Keratinocyte (primary cell): ENCODE measurements at regions not wholly inside any gene's neighbourhood (a gene's known extent, or its start where the extent isn't known, plus 50 kb on each side); places are given as distances from the start of the nearest gene placed in this dataset.

Experiments used
- DNase-seq: peaks from one replicate; pipeline ENCODE4 v3.0.0-alpha.2; 2011; ENCODE audit warnings: low read depth, missing footprints, low spot score
- FAIRE-seq: peaks from 2 replicates; lab custom pipeline; 2011; peaks lifted over from hg19 to GRCh38; lab: Jason Lieb, UNC
- H2AFZ ChIP-seq: 2 replicates; pipeline ENCODE4 v1.6.0; 2012; ENCODE audit warnings: low read length, control low read depth, inconsistent platforms; ENCODE audit not compliant: control insufficient read depth
- H3K27ac ChIP-seq: 2 replicates; pipeline ENCODE4 v1.5.1; 2011; ENCODE audit warnings: low read length; ENCODE audit not compliant: control insufficient read depth, insufficient read depth
- H3K27me3 ChIP-seq: 3 replicates; pipeline ENCODE4 v1.6.0; 2011; ENCODE audit warnings: low read length; ENCODE audit not compliant: control insufficient read depth, insufficient read depth; ENCODE audit errors: extremely low read depth
- H3K36me3 ChIP-seq, 2 experiments: 2 replicates in 1 of 2; 3 replicates in 1 of 2; pipeline ENCODE4 v1.5.1; 2011; ENCODE audit warnings: low read length in 2 of 2, mild to moderate bottlenecking in 1 of 2; ENCODE audit not compliant: control insufficient read depth in 2 of 2, insufficient read depth in 2 of 2; ENCODE audit errors: extremely low read depth in 1 of 2
- H3K4me1 ChIP-seq: 3 replicates; pipeline ENCODE4 v1.5.1; 2011; ENCODE audit warnings: low read length; ENCODE audit not compliant: control insufficient read depth, insufficient read depth; ENCODE audit errors: extremely low read depth
- H3K4me2 ChIP-seq: 3 replicates; pipeline ENCODE4 v1.6.0; 2011; ENCODE audit warnings: low read depth, low read length; ENCODE audit not compliant: control insufficient read depth, insufficient read depth; ENCODE audit errors: extremely low read depth
- H3K4me3 ChIP-seq, 3 experiments: fragments of 200-600 bp in 1 of 3; sonication (generic) in 1 of 3; 2 replicates in 2 of 3; 3 replicates in 1 of 3; pipeline ENCODE4 v1.5.1; 2011 to 2016; ENCODE audit warnings: low read length in 3 of 3, mild to moderate bottlenecking in 3 of 3, control low read depth in 2 of 3, inconsistent platforms in 1 of 3, low read depth in 1 of 3, mixed read lengths in 1 of 3, mixed run types in 1 of 3, moderate library complexity in 1 of 3; ENCODE audit not compliant: control insufficient read depth in 2 of 3, insufficient read depth in 2 of 3; ENCODE audit errors: extremely low read depth in 1 of 3
- H3K79me2 ChIP-seq: 2 replicates; pipeline ENCODE4 v1.6.0; 2012; ENCODE audit warnings: low read length; ENCODE audit not compliant: control insufficient read depth, insufficient read depth
- H3K9ac ChIP-seq: 3 replicates; pipeline ENCODE4 v1.6.0; 2011; ENCODE audit warnings: low read length; ENCODE audit not compliant: control insufficient read depth, insufficient read depth; ENCODE audit errors: extremely low read depth
- H3K9me1 ChIP-seq: 3 replicates; pipeline ENCODE4 v1.6.0; 2011; ENCODE audit warnings: low read length; ENCODE audit not compliant: control insufficient read depth, insufficient read depth; ENCODE audit errors: extremely low read depth
- H3K9me3 ChIP-seq: 2 replicates; pipeline ENCODE4 v1.5.1; 2012; ENCODE audit warnings: low read depth, low read length; ENCODE audit not compliant: control insufficient read depth
- H4K20me1 ChIP-seq: 3 replicates; pipeline ENCODE4 v1.6.0; 2011; ENCODE audit warnings: low read length; ENCODE audit not compliant: control insufficient read depth, insufficient read depth; ENCODE audit errors: extremely low read depth
- EZH2 ChIP-seq: IDR thresholded peaks from one replicate; pipeline ENCODE4 v1.6.1; 2012; ENCODE audit warnings: inconsistent platforms, mild to moderate bottlenecking, low read length, moderate library complexity
- dilution Hi-C: fragments of 300-500 bp; cut with MboI; formaldehyde crosslinking; loops from one replicate; pipeline ENCODE4 v1.7.0; 2020; ENCODE audit warnings: low sequenced_read_pairs; ENCODE audit not compliant: extremely low pct_ligation_motif_present
- TF ChIP-seq, protein P1 (sequence below), 3 experiments: IDR thresholded peaks in 1 of 3; conservative IDR thresholded peaks in 1 of 3; optimal IDR thresholded peaks in 1 of 3; 2 replicates in 2 of 3; 3 replicates in 1 of 3; pipeline versions ENCODE3 to v1.5.1; 2011; ENCODE audit warnings: low read length in 3 of 3, mild to moderate bottlenecking in 3 of 3, moderate library complexity in 2 of 3, control low read depth in 1 of 3, inconsistent platforms in 1 of 3; ENCODE audit not compliant: insufficient read depth in 2 of 3; ENCODE audit errors: extremely low read depth in 1 of 3

DNA sequence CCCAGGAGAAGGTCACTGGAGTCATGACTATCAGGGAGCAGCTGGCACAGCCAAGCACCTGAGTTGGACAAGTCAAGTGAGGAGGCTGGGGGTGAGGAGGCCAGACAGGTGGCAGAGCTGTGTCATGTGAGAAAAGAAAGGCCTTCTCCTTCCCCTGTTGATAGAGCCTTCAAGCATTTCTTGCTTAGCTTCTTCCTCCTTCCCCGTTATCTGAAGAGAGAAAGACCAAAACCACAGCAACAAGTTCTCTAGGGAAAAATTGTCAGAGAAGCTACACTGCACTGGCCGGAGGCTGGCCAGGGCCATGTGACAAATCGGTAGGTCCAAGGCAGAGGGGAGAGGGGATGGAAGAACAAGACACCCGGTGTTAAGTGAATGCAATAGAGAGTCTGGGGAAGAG lies 202.1 kb upstream of the PRDM1 start:
- H3K79me2 ChIP-seq, result no peaks in the 10 kb centered on the region
- H3K9me1 ChIP-seq, result no peaks in the 10 kb centered on the region
- dilution Hi-C loops, result no loop called here
- no peak overlapping the region for H3K4me3 ChIP-seq
- H3K4me1 ChIP-seq, result no peaks in the 10 kb centered on the region
- no peaks in the 10 kb centered on the region for H3K27me3 ChIP-seq
- H3K4me2 ChIP-seq, result no peak overlapping the region
- no peak for FAIRE-seq
- no peaks in the 10 kb centered on the region for H3K36me3 ChIP-seq
- no peak for DNase-seq
- H2AFZ ChIP-seq, result no peak overlapping the region
- TF ChIP-seq EZH2, result no peak
- TF ChIP-seq, protein P1, sequence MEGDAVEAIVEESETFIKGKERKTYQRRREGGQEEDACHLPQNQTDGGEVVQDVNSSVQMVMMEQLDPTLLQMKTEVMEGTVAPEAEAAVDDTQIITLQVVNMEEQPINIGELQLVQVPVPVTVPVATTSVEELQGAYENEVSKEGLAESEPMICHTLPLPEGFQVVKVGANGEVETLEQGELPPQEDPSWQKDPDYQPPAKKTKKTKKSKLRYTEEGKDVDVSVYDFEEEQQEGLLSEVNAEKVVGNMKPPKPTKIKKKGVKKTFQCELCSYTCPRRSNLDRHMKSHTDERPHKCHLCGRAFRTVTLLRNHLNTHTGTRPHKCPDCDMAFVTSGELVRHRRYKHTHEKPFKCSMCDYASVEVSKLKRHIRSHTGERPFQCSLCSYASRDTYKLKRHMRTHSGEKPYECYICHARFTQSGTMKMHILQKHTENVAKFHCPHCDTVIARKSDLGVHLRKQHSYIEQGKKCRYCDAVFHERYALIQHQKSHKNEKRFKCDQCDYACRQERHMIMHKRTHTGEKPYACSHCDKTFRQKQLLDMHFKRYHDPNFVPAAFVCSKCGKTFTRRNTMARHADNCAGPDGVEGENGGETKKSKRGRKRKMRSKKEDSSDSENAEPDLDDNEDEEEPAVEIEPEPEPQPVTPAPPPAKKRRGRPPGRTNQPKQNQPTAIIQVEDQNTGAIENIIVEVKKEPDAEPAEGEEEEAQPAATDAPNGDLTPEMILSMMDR (optimal IDR thresholded peaks at IDR 0.05 in 1 of 3, IDR thresholded peaks at IDR 0.05 in 1 of 3, conservative IDR thresholded peaks at IDR 0.05 in 1 of 3; ENCODE audit: extremely low read depth in 1 of 3, insufficient read depth in 2 of 3, low read length in 3 of 3), result no peak
- H4K20me1 ChIP-seq, result no peaks in the 10 kb centered on the region
- no peak overlapping the region for H3K9ac ChIP-seq
- no peak overlapping the region for H3K27ac ChIP-seq
- H3K9me3 ChIP-seq, result no peaks in the 10 kb centered on the region

DNA sequence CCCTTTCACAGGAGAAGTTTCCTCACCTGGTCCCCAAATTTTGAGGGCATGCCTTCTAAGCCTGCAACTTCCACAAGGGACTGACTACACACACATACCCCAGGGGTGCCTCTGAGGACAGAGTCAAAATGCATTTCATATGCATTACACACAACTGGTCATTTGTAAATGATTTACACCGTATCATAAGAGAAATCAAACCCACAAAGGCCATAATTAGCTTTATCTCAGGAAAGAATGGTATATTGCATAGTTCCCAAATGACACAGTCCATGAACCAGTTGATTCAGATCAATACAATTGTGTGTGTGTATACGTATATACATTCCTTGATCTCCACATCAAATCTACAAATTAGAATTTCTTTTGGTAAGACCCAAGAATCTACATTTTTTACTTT lies 203.3 kb upstream of the PRDM1 start:
- no peak overlapping the region for H2AFZ ChIP-seq
- no peak for TF ChIP-seq EZH2
- TF ChIP-seq, protein P1 (optimal IDR thresholded peaks at IDR 0.05 in 1 of 3, IDR thresholded peaks at IDR 0.05 in 1 of 3, conservative IDR thresholded peaks at IDR 0.05 in 1 of 3; ENCODE audit: extremely low read depth in 1 of 3, insufficient read depth in 2 of 3, low read length in 3 of 3), result no peak
- no peaks in the 10 kb centered on the region for H3K27me3 ChIP-seq
- H4K20me1 ChIP-seq, result no peaks in the 10 kb centered on the region
- H3K4me1 ChIP-seq, result no peaks in the 10 kb centered on the region
- H3K9me3 ChIP-seq, result no peaks in the 10 kb centered on the region
- no peak overlapping the region for H3K27ac ChIP-seq
- H3K36me3 ChIP-seq, result no peaks in the 10 kb centered on the region
- no peaks in the 10 kb centered on the region for H3K9me1 ChIP-seq
- no peak for FAIRE-seq
- H3K4me2 ChIP-seq, result no peak overlapping the region
- no peaks in the 10 kb centered on the region for H3K79me2 ChIP-seq
- no peak overlapping the region for H3K9ac ChIP-seq
- dilution Hi-C loops, result no loop called here
- no peak overlapping the region for H3K4me3 ChIP-seq
- DNase-seq, result no peak
